ENCODE measurements at regions not wholly inside any gene's neighbourhood (a gene's known extent, or its start where the extent isn't known, plus 50 kb on each side); places are given as distances from the start of the nearest gene placed in this dataset.

DNA sequence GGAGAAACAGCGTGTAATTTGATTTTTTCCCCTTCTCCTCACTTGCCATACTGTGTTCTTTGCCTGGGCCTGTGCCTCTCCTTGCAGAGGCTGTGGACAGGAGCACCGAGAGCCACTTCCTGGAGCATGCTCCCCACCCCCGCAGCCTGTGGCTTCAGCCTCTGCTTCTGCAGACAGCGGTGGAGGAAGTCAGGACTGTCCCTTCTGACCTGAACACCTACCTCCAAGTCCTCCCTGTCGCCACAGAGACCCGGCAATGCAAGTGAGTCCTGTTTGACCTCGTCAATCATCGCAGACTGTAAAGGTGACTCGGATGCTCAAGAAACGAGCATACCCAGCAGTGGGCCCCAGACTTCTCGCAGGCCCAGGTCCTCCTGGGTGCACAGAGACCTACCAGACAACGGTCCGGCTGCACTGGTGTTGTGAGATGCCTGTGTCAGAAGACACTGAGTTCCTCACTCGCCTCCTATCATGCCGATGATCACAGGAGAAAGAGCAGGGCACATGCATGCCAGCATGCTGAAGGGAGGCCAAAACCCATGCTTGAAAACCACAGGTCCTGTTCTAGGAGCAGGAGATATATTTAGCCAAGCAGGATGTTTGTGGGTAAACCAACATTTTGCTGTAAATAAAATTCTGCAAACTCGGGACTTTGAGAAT is 198.8 kb downstream of the AUH start:
- Histone ChIP-seq H3K9ac (ENCODE audit: low read length) (peak overlapping the region; percentile 11), H3K27me3 (ENCODE audit: control insufficient read depth, insufficient read depth, low read length) (no peaks in the 10 kb centered on the region), H3K4me3 (ENCODE audit: low read length) (no peak overlapping the region), H3K4me1 (ENCODE audit: control insufficient read depth, insufficient read depth, low read length) (peaks cover 44% of the 10 kb centered on the region), H3K9me3 (ENCODE audit: control insufficient read depth, low read length) (no peaks in the 10 kb centered on the region), H3K36me3 (ENCODE audit: control insufficient read depth, insufficient read depth, low read length) (no peaks in the 10 kb centered on the region)

DNA sequence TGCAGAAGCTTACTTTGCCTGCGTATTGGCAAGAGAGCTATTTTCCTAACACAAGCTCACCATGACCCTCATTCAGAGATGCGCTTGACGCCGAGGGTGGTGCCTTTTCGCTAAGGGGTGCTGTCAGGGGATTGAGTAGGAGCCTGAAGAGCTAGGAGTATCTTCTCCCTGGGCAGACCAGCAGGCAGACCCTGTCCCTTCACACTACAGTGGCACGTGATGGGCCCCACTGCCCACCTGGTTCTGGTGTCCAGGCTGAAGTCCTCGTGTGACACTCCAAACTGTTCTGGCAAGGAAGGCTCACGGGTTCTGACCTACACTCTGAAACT is 198.3 kb downstream of the AUH start:
- Histone ChIP-seq H3K27me3 (ENCODE audit: control insufficient read depth, insufficient read depth, low read length) (no peaks in the 10 kb centered on the region), H3K9ac (ENCODE audit: low read length) (no peak overlapping the region), H3K4me1 (ENCODE audit: control insufficient read depth, insufficient read depth, low read length) (peaks cover 44% of the 10 kb centered on the region), H3K9me3 (ENCODE audit: control insufficient read depth, low read length) (no peaks in the 10 kb centered on the region), H3K36me3 (ENCODE audit: control insufficient read depth, insufficient read depth, low read length) (no peaks in the 10 kb centered on the region), H3K4me3 (ENCODE audit: low read length) (no peak overlapping the region)

DNA sequence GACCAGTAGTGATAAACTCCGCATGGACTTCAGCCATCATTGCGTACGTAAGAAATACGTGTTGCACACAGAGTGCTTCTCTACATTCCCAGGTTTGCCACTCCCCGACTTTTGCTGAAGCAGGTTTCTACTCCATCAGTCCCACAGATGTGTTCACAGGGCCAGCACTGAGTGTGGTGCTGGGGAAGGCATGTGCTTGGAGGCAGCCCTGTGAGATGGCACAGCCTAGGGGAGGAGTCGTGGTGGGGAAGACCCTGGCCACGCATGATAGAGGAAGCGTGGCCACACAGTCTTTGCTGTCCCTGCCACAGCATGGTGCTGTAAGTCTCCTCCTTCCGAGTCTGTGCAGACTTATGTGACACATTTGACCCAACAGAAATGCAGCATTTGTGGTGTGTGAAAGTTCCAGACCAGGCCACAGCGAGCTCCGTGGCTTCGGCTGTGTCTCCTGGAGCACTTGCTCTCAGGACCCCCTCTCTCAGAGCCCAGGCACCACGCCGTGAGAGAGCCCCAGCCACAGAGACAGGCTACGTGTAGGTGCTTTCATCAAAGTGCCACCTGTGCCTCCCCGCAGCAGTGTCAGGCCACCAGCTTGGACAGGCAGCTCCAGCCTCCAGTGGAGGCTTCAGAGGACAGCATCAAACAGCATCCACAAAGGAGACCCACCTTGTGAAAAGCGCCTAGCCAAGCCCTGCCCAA is 197.8 kb downstream of the AUH start:
- Histone ChIP-seq H3K9ac (ENCODE audit: low read length) (no peak overlapping the region), H3K9me3 (ENCODE audit: control insufficient read depth, low read length) (no peaks in the 10 kb centered on the region), H3K27me3 (ENCODE audit: control insufficient read depth, insufficient read depth, low read length) (no peaks in the 10 kb centered on the region), H3K4me3 (ENCODE audit: low read length) (no peak overlapping the region), H3K4me1 (ENCODE audit: control insufficient read depth, insufficient read depth, low read length) (peaks cover 44% of the 10 kb centered on the region), H3K36me3 (ENCODE audit: control insufficient read depth, insufficient read depth, low read length) (no peaks in the 10 kb centered on the region)
